ENCODE measurements at regions not wholly inside any gene's neighbourhood (a gene's known extent, or its start where the extent isn't known, plus 50 kb on each side); places are given as distances from the start of the nearest gene placed in this dataset.

GRCh38 chr2:183937220-183937619 is 661.1 kb upstream of the ZNF804A start:
- H3K9me3 ChIP-seq (replicated peaks): peaks cover 21% of the 10 kb centered on the region
- no peaks in the 10 kb centered on the region for H3K27me3 ChIP-seq (ENCODE audit: low read depth)
- intact Hi-C loops (cut with micrococcal nuclease): no loop called here
- no peak for DNase-seq
- no peak overlapping the region for H3K4me3 ChIP-seq
- no peaks in the 10 kb centered on the region for H3K4me1 ChIP-seq
- no peak for TF ChIP-seq CTCF (IDR thresholded peaks at IDR 0.05; ENCODE audit: borderline replicate concordance)
- H3K27ac ChIP-seq (replicated peaks): no peak overlapping the region
- H3K36me3 ChIP-seq: no peaks in the 10 kb centered on the region

- DNase-seq: no peak
- Histone ChIP-seq H3K4me1 (no peaks in the 10 kb centered on the region), H3K4me3 (no peak overlapping the region), H3K9me3 (replicated peaks) (peaks cover 8% of the 10 kb centered on the region), H3K36me3 (no peaks in the 10 kb centered on the region), H3K27ac (replicated peaks) (no peak overlapping the region), H3K27me3 (ENCODE audit: low read depth) (no peaks in the 10 kb centered on the region)
- no peak for TF ChIP-seq CTCF (IDR thresholded peaks at IDR 0.05; ENCODE audit: borderline replicate concordance)
- intact Hi-C loops (cut with micrococcal nuclease): no loop called here
Observed at GRCh38 chr2:183946193-183946592, 652.1 kb upstream of the ZNF804A start.

- DNase-seq: no peak
- Histone ChIP-seq H3K4me3 (no peak overlapping the region), H3K27ac (replicated peaks) (no peak overlapping the region), H3K9me3 (replicated peaks) (peaks cover 8% of the 10 kb centered on the region), H3K36me3 (no peaks in the 10 kb centered on the region), H3K27me3 (ENCODE audit: low read depth) (no peaks in the 10 kb centered on the region), H3K4me1 (no peaks in the 10 kb centered on the region)
- intact Hi-C loops (cut with micrococcal nuclease): no loop called here
- TF ChIP-seq CTCF (IDR thresholded peaks at IDR 0.05; ENCODE audit: borderline replicate concordance): no peak
Observed at GRCh38 chr2:183948861-183949260, 649.5 kb upstream of the ZNF804A start.

- Histone ChIP-seq H3K9me3 (replicated peaks) (peaks cover 8% of the 10 kb centered on the region), H3K27ac (replicated peaks) (no peak overlapping the region), H3K36me3 (no peaks in the 10 kb centered on the region), H3K27me3 (ENCODE audit: low read depth) (no peaks in the 10 kb centered on the region), H3K4me1 (no peaks in the 10 kb centered on the region), H3K4me3 (no peak overlapping the region)
- no peak for DNase-seq
- intact Hi-C loops (cut with micrococcal nuclease): no loop called here
- no peak for TF ChIP-seq CTCF (IDR thresholded peaks at IDR 0.05; ENCODE audit: borderline replicate concordance)
Observed at GRCh38 chr2:183950673-183951072, 647.7 kb upstream of the ZNF804A start.

GRCh38 chr2:183951630-183952029 is 646.7 kb upstream of the ZNF804A start:
- Histone ChIP-seq H3K36me3 (no peaks in the 10 kb centered on the region), H3K4me3 (no peak overlapping the region), H3K9me3 (replicated peaks) (peaks cover 4% of the 10 kb centered on the region), H3K27me3 (ENCODE audit: low read depth) (no peaks in the 10 kb centered on the region), H3K27ac (replicated peaks) (no peak overlapping the region), H3K4me1 (no peaks in the 10 kb centered on the region)
- TF ChIP-seq CTCF (IDR thresholded peaks at IDR 0.05; ENCODE audit: borderline replicate concordance): no peak
- intact Hi-C loops (cut with micrococcal nuclease): no loop called here
- no peak for DNase-seq

- intact Hi-C loops (cut with micrococcal nuclease): no loop called here
- H3K27me3 ChIP-seq (ENCODE audit: low read depth): no peaks in the 10 kb centered on the region
- TF ChIP-seq CTCF (IDR thresholded peaks at IDR 0.05; ENCODE audit: borderline replicate concordance): no peak
Observed at GRCh38 chr2:183952741-183953140, 645.6 kb upstream of the ZNF804A start.

More at GRCh38 chr2:183952741-183953140, 645.6 kb upstream of the ZNF804A start:
- no peak overlapping the region for H3K4me3 ChIP-seq
- no peaks in the 10 kb centered on the region for H3K9me3 ChIP-seq (replicated peaks)
- no peak overlapping the region for H3K27ac ChIP-seq (replicated peaks)
- no peaks in the 10 kb centered on the region for H3K36me3 ChIP-seq
- DNase-seq: no peak
- H3K4me1 ChIP-seq: no peaks in the 10 kb centered on the region

All from left ventricle myocardium inferior (tissue), 1 donor.